ENCODE measurements at regions not wholly inside any gene's neighbourhood (a gene's known extent, or its start where the extent isn't known, plus 50 kb on each side); places are given as distances from the start of the nearest gene placed in this dataset.

DNA sequence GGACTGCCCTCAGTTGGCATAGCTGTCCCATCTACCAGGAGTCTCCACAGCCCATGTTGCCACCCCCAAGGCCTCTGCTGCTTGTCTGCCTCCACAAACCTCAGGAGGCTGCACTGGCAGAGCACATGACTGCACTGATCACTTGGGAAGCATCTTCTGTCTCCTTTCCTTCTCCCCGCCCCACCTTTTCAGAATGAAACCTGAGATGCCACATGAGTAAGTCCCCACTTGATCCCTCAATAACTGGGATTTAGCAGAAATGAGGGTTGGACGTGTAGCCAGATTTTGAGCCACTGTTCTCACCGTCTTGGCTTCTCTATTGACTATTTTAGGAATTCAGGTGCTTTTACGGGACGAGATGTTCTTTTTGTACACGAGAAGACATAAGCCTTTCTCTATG is 328.4 kb downstream of the CDC5L start:
- no peak for TF ChIP-seq IRF2 (CRISPR knock-in tag; IDR thresholded peaks at IDR 0.05; ENCODE audit: borderline replicate concordance, low read depth)
- TF ChIP-seq, protein P1, sequence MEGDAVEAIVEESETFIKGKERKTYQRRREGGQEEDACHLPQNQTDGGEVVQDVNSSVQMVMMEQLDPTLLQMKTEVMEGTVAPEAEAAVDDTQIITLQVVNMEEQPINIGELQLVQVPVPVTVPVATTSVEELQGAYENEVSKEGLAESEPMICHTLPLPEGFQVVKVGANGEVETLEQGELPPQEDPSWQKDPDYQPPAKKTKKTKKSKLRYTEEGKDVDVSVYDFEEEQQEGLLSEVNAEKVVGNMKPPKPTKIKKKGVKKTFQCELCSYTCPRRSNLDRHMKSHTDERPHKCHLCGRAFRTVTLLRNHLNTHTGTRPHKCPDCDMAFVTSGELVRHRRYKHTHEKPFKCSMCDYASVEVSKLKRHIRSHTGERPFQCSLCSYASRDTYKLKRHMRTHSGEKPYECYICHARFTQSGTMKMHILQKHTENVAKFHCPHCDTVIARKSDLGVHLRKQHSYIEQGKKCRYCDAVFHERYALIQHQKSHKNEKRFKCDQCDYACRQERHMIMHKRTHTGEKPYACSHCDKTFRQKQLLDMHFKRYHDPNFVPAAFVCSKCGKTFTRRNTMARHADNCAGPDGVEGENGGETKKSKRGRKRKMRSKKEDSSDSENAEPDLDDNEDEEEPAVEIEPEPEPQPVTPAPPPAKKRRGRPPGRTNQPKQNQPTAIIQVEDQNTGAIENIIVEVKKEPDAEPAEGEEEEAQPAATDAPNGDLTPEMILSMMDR (IDR thresholded peaks at IDR 0.05), result no peak
- no peak for TF ChIP-seq NR2C2 (CRISPR knock-in tag; IDR thresholded peaks at IDR 0.05)
- TF ChIP-seq TP53 (CRISPR knock-in tag; IDR thresholded peaks at IDR 0.05), result no peak
- TF ChIP-seq SP1 (CRISPR knock-in tag; conservative IDR thresholded peaks at IDR 0.05), result no peak
- TF ChIP-seq CDX4 (CRISPR knock-in tag; IDR thresholded peaks at IDR 0.05; ENCODE audit: borderline replicate concordance), result no peak
- TF ChIP-seq, protein P2, sequence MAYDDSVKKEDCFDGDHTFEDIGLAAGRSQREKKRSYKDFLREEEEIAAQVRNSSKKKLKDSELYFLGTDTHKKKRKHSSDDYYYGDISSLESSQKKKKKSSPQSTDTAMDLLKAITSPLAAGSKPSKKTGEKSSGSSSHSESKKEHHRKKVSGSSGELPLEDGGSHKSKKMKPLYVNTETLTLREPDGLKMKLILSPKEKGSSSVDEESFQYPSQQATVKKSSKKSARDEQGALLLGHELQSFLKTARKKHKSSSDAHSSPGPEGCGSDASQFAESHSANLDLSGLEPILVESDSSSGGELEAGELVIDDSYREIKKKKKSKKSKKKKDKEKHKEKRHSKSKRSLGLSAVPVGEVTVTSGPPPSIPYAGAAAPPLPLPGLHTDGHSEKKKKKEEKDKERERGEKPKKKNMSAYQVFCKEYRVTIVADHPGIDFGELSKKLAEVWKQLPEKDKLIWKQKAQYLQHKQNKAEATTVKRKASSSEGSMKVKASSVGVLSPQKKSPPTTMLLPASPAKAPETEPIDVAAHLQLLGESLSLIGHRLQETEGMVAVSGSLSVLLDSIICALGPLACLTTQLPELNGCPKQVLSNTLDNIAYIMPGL (CRISPR knock-in tag; IDR thresholded peaks at IDR 0.05), result no peak
- TF ChIP-seq ZNF121 (CRISPR knock-in tag; IDR thresholded peaks at IDR 0.05), result no peak
- TF ChIP-seq, protein P3, sequence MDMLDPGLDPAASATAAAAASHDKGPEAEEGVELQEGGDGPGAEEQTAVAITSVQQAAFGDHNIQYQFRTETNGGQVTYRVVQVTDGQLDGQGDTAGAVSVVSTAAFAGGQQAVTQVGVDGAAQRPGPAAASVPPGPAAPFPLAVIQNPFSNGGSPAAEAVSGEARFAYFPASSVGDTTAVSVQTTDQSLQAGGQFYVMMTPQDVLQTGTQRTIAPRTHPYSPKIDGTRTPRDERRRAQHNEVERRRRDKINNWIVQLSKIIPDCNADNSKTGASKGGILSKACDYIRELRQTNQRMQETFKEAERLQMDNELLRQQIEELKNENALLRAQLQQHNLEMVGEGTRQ (CRISPR knock-in tag; IDR thresholded peaks at IDR 0.05), result no peak
